HepG2 (cell line): ENCODE measurements at regions not wholly inside any gene's neighbourhood (a gene's known extent, or its start where the extent isn't known, plus 50 kb on each side); places are given as distances from the start of the nearest gene placed in this dataset.

Experiments
- ATAC-seq: fragments of 200-7000 bp; cut with Tn5 transposase; 3 replicates; pipeline ENCODE4 v1.9.1; 2020; ENCODE audit warnings: mild to moderate bottlenecking, moderate library complexity
- BruUV-seq: library from RNA; stranded (reverse); fragments of 400-500 nt; replicated peaks from 2 replicates; lab custom pipeline; 2021; lab: Mats Ljungman, UMichigan
- CTCF ChIA-PET: fragments of 300-600 bp; formaldehyde crosslinking; extraction: SDS; loops from one replicate; lab custom pipeline; 2021; ENCODE audit warnings: low total read pairs, inconsistent platforms, low intra/inter-chr PET ratio; lab: Yijun Ruan, JAX
- POLR2A ChIA-PET: fragments of 350-600 bp; sonication (Branson Sonifier 250); formaldehyde crosslinking; loops from one replicate; lab custom pipeline; 2020; ENCODE audit warnings: antibody characterized with exemption, inconsistent platforms; lab: Yijun Ruan, JAX
- DNase-seq: peaks from one replicate; pipeline ENCODE4 v3.0.0-alpha.2; 2015; ENCODE audit warnings: low spot score
- FAIRE-seq: peaks from 3 replicates; lab custom pipeline; 2011; peaks lifted over from hg19 to GRCh38; lab: Jason Lieb, UNC
- H2AFZ ChIP-seq: one replicate; pipeline ENCODE4 v1.6.1; 2011; ENCODE audit warnings: low read length, inconsistent platforms
- H3K27ac ChIP-seq: fragments of 300-600 bp; 3 replicates; pipeline ENCODE4 v1.8.0; 2011; ENCODE audit warnings: mixed run types, mild to moderate bottlenecking, mixed read lengths, low read length, inconsistent platforms; ENCODE audit not compliant: insufficient read depth; ENCODE audit errors: extremely low read length
- H3K27me3 ChIP-seq, 2 experiments: fragments of 200-600 bp in 1 of 2; 2 replicates in 1 of 2; 3 replicates in 1 of 2; pipeline versions ENCODE4 v1.6.0 to v1.8.0; 2011; ENCODE audit warnings: low read length in 2 of 2, mild to moderate bottlenecking in 2 of 2, moderate library complexity in 2 of 2, inconsistent platforms in 1 of 2; ENCODE audit not compliant: insufficient read depth in 2 of 2, control insufficient read depth in 1 of 2
- H3K36me3 ChIP-seq, 2 experiments: fragments of 200-600 bp in 1 of 2; replicated peaks in 1 of 2; 2 replicates in 1 of 2; 3 replicates in 1 of 2; pipeline versions ENCODE4 v1.5.1 to v1.8.0; 2011; ENCODE audit warnings: low read length in 2 of 2, inconsistent platforms in 1 of 2; ENCODE audit not compliant: insufficient read depth in 2 of 2, control insufficient read depth in 1 of 2
- H3K4me1 ChIP-seq: 2 replicates; pipeline ENCODE4 v1.5.1; 2012; ENCODE audit warnings: low read length, inconsistent platforms; ENCODE audit not compliant: insufficient read depth
- H3K4me2 ChIP-seq: 2 replicates; pipeline ENCODE4 v1.6.0; 2011; ENCODE audit warnings: low read depth, low read length, inconsistent platforms
- H3K4me3 ChIP-seq, 3 experiments: fragments of 200-600 bp in 1 of 3; sonication (generic), shearing (Covaris generic) in 1 of 3; replicated peaks in 1 of 3; 2 replicates each; pipeline ENCODE4 v1.5.1; 2011 to 2016; ENCODE audit warnings: low read length in 3 of 3, inconsistent platforms in 2 of 3, low read depth in 2 of 3, mild to moderate bottlenecking in 2 of 3, control low read depth in 1 of 3, mixed read lengths in 1 of 3; ENCODE audit not compliant: insufficient read depth in 1 of 3
- H3K79me2 ChIP-seq: one replicate; pipeline ENCODE4 v1.6.1; 2011; ENCODE audit warnings: low read length, inconsistent platforms; ENCODE audit not compliant: insufficient read depth
- H3K9ac ChIP-seq: 2 replicates; pipeline ENCODE4 v1.6.0; 2011; ENCODE audit warnings: mild to moderate bottlenecking, low read depth, low read length, inconsistent platforms; ENCODE audit not compliant: insufficient read depth
- H3K9me3 ChIP-seq: 2 replicates; pipeline ENCODE4 v1.5.1; 2012; ENCODE audit warnings: mild to moderate bottlenecking, low read length
- H4K20me1 ChIP-seq: 2 replicates; pipeline ENCODE4 v1.6.0; 2011; ENCODE audit warnings: inconsistent platforms, mild to moderate bottlenecking, low read length, moderate library complexity; ENCODE audit not compliant: insufficient read depth
- DMAP1 ChIP-seq: IDR thresholded peaks from 2 replicates; pipeline ENCODE4 v1.6.1; 2016
- GLI4 ChIP-seq: sonication (generic); formaldehyde crosslinking; IDR thresholded peaks from 2 replicates; pipeline ENCODE4 v1.5.1; 2020; ENCODE audit warnings: missing genetic modification reagents, mild to moderate bottlenecking, moderate library complexity, borderline replicate concordance
- NFKB2 ChIP-seq: sonication (generic); formaldehyde crosslinking; IDR thresholded peaks from 2 replicates; pipeline ENCODE4 v1.4.0; 2020; ENCODE audit warnings: missing genetic modification reagents, borderline replicate concordance
- POGZ ChIP-seq: sonication (generic); formaldehyde crosslinking; IDR thresholded peaks from 2 replicates; pipeline ENCODE4 v1.4.0; 2020; ENCODE audit warnings: mild to moderate bottlenecking, missing genetic modification reagents
- RBM39 ChIP-seq: fragments of 200-400 bp; formaldehyde crosslinking; IDR thresholded peaks from one replicate; pipeline ENCODE4 v1.6.1; 2018; ENCODE audit warnings: antibody characterized with exemption, mild to moderate bottlenecking, low read depth, low read length; ENCODE audit not compliant: poor library complexity, severe bottlenecking
- ZNF337 ChIP-seq: sonication (generic); formaldehyde crosslinking; IDR thresholded peaks from 2 replicates; pipeline ENCODE4 v1.5.1; 2020; ENCODE audit warnings: missing genetic modification reagents, low read depth, mild to moderate bottlenecking, borderline replicate concordance
- ZNF749 ChIP-seq: sonication (generic); formaldehyde crosslinking; IDR thresholded peaks from 2 replicates; pipeline ENCODE4 v1.8.0; 2022; ENCODE audit warnings: mild to moderate bottlenecking, missing genetic modification reagents, moderate library complexity, borderline replicate concordance
- WGBS: methylation state at CpG from one replicate; pipeline ENCODE4 v1.1.6; 2017; ENCODE audit warnings: low lambda C conversion rate; 5-methylcytosine and 5-hydroxymethylcytosine counted together
- in situ Hi-C: cut with HindIII; loops from 2 replicates; pipeline ENCODE4 v1.10.0; 2017; ENCODE audit warnings: low pct_unique_long_range_greater_than_20kb; ENCODE audit not compliant: extremely low pct_ligation_motif_present
- intact Hi-C: fragments of 100-400 bp; cut with micrococcal nuclease; formaldehyde crosslinking; loops from one replicate; pipeline ENCODE4 v1.10.0; 2022; ENCODE audit not compliant: unreplicated experiment
- TF ChIP-seq, protein P1 (sequence below): sonication (generic); formaldehyde crosslinking; IDR thresholded peaks from 2 replicates; pipeline ENCODE4 v1.5.0; 2020; ENCODE audit warnings: missing genetic modification reagents
- TF ChIP-seq, protein P2 (sequence below), 2 experiments: fragments of 450-650 bp in 1 of 2; sonication (generic) in 1 of 2; formaldehyde crosslinking in 1 of 2; IDR thresholded peaks; 2 replicates each; pipeline versions ENCODE4 v1.6.1 to v1.8.0; 2016 to 2022; ENCODE audit warnings: antibody characterized with exemption in 1 of 2, mild to moderate bottlenecking in 1 of 2, missing genetic modification reagents in 1 of 2

DNA sequence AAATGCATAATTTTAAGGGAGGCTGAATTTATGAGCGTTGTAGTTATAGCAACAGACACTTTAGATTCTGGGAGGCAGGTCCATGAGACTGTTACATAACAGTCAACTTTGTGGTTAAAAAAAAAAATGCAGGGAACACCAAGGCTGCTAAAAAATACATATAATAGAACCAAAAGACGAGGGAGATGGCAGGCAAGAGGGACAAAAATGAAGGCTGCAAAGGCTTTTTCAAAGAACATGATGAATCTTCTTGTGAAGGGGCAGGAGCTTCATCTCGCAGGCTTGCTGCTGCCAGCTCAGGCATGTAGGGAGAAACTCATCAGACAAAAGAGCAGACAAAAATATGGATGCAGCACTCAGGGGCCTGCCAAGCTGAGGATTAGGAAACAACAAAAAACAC, 243.9 kb downstream of the SHQ1 start (continued):
- TF ChIP-seq NFKB2 (CRISPR knock-in tag) (no peak), ZNF337 (CRISPR knock-in tag) (no peak), POGZ (CRISPR knock-in tag) (no peak), RBM39 (no peak)
- TF ChIP-seq, protein P1, sequence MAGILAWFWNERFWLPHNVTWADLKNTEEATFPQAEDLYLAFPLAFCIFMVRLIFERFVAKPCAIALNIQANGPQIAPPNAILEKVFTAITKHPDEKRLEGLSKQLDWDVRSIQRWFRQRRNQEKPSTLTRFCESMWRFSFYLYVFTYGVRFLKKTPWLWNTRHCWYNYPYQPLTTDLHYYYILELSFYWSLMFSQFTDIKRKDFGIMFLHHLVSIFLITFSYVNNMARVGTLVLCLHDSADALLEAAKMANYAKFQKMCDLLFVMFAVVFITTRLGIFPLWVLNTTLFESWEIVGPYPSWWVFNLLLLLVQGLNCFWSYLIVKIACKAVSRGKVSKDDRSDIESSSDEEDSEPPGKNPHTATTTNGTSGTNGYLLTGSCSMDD (CRISPR knock-in tag), result no peak

DNA sequence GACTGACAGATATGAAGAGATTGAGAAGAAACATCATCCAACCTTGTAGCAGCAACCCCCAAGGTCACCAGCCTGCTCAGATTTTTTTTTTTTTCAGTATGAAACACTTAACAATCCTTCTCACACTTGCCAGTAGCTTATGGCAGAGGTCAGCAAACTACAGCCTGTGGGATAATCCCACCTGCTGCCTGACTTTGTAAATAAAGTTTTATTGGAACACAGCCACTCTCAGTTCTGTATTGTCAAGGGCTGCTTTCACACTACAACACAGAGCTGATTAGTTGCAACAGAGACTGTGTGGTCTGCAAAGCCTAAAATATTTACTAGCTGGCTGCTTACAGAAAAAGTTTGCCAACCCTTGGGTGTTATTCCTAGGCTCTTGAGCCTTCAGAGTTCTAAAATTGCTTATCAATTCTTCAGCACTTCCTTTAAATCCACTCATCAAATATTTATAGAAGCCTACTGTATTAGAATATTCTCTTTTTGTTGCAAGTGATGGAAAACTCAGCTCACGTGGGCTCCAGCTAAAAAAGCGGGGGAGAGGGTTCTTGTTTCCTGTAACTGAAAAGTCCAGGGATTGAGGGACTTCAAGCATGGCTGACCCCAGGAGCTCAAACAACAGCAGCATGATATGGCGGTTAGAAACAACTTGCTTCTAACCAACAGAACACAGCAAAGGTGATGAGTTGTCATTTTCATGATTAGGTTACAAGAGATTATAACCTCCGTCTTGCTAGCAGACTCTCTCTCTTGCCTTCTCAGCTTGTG, 246.1 kb downstream of the SHQ1 start:
- 75% methylated on average over 4 of the region's 4 CpGs for WGBS
- H3K4me1 ChIP-seq, result peaks cover 45% of the 10 kb centered on the region
- H3K4me2 ChIP-seq, result no peak overlapping the region
- CTCF ChIA-PET, result no interaction called here
- no peak overlapping the region for H2AFZ ChIP-seq
- no peak overlapping the region for H3K27ac ChIP-seq
- no peak overlapping the region for H3K4me3 ChIP-seq
- H3K9ac ChIP-seq, result no peak overlapping the region
- no peak for ATAC-seq
- H4K20me1 ChIP-seq, result no peaks in the 10 kb centered on the region
- no TSS peak for BruUV-seq
- no peak for DNase-seq
- no peaks in the 10 kb centered on the region for H3K9me3 ChIP-seq
- H3K79me2 ChIP-seq, result no peaks in the 10 kb centered on the region
- intact Hi-C loops, result no loop called here
- no peaks in the 10 kb centered on the region for H3K27me3 ChIP-seq
- POLR2A ChIA-PET, result interaction anchor here (1.2 kb wide), 1 partner anchor 13 kb away, joined by 3 read pairs; no protein-coding TSS in a partner anchor
- no peak for FAIRE-seq
- in situ Hi-C loops, result no loop called here
- H3K36me3 ChIP-seq, result no peaks in the 10 kb centered on the region
- TF ChIP-seq, protein P2, sequence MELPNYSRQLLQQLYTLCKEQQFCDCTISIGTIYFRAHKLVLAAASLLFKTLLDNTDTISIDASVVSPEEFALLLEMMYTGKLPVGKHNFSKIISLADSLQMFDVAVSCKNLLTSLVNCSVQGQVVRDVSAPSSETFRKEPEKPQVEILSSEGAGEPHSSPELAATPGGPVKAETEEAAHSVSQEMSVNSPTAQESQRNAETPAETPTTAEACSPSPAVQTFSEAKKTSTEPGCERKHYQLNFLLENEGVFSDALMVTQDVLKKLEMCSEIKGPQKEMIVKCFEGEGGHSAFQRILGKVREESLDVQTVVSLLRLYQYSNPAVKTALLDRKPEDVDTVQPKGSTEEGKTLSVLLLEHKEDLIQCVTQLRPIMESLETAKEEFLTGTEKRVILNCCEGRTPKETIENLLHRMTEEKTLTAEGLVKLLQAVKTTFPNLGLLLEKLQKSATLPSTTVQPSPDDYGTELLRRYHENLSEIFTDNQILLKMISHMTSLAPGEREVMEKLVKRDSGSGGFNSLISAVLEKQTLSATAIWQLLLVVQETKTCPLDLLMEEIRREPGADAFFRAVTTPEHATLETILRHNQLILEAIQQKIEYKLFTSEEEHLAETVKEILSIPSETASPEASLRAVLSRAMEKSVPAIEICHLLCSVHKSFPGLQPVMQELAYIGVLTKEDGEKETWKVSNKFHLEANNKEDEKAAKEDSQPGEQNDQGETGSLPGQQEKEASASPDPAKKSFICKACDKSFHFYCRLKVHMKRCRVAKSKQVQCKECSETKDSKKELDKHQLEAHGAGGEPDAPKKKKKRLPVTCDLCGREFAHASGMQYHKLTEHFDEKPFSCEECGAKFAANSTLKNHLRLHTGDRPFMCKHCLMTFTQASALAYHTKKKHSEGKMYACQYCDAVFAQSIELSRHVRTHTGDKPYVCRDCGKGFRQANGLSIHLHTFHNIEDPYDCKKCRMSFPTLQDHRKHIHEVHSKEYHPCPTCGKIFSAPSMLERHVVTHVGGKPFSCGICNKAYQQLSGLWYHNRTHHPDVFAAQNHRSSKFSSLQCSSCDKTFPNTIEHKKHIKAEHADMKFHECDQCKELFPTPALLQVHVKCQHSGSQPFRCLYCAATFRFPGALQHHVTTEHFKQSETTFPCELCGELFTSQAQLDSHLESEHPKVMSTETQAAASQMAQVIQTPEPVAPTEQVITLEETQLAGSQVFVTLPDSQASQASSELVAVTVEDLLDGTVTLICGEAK (IDR thresholded peaks at IDR 0.05), result peak; percentile 48; the same call in 1 of the 2 replicates
- TF ChIP-seq, protein P2 (CRISPR knock-in tag; IDR thresholded peaks at IDR 0.05), result peak; percentile 99
- TF ChIP-seq DMAP1 (no peak), GLI4 (CRISPR knock-in tag) (no peak), ZNF749 (CRISPR knock-in tag) (no peak)
